ENCODE measurements at regions not wholly inside any gene's neighbourhood (a gene's known extent, or its start where the extent isn't known, plus 50 kb on each side); places are given as distances from the start of the nearest gene placed in this dataset.

- TF ChIP-seq POLR2A (IDR thresholded peaks at IDR 0.05), result no peak
- no peak for TF ChIP-seq CTCF (IDR thresholded peaks at IDR 0.05)
These were observed 355.4 kb upstream of the CPEB2 start for GRCh38 chr4:14646831-14647230.

DNA sequence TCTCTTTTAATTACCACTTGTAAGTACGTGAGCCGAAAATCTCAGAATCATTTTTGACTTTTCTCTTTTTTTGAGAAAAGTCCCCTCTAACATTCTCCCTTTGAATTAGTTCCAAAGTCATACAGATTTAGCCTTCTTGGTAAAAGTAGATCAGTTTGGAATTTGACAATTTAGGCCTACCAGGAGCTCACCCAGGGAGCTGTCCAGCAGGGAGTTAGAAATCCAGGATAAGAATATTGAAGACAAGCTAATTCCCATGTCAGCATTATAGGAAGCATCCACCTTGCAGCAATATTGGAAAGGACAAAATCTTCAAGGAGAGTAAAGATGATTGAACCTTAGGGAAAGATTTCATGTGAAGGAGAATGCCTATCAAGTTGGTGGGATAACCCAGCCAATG is 352.2 kb upstream of the CPEB2 start:
- no peaks in the 10 kb centered on the region for H3K4me1 ChIP-seq (replicated peaks in 1 of 2)
- WGBS, 4 donors, result 92 to 95% (median 94%) methylated on average over 2 of the region's 2 CpGs
- H3K27ac ChIP-seq, result no peak overlapping the region
- no peaks in the 10 kb centered on the region for H3K9me3 ChIP-seq (replicated peaks in 1 of 3)
- intact Hi-C loops (cut with DNase I), result no loop called here
- no peaks in the 10 kb centered on the region for H3K36me3 ChIP-seq (replicated peaks in 1 of 2)
- TF ChIP-seq CTCF (IDR thresholded peaks at IDR 0.05) (no peak), POLR2A (IDR thresholded peaks at IDR 0.05) (no peak)
- DNase-seq, result no peak
- no peak overlapping the region for H3K4me3 ChIP-seq
- no peaks in the 10 kb centered on the region for H3K27me3 ChIP-seq

More at GRCh38 chr4:14646831-14647230, 355.4 kb upstream of the CPEB2 start:
- H3K27ac ChIP-seq, result no peak overlapping the region
- intact Hi-C loops (cut with DNase I), result no loop called here
- H3K9me3 ChIP-seq (replicated peaks in 1 of 3), result no peaks in the 10 kb centered on the region
- no peaks in the 10 kb centered on the region for H3K27me3 ChIP-seq
- H3K4me3 ChIP-seq, result no peak overlapping the region
- 85 to 93% (median 90%) methylated on average over 1 of the region's 1 CpG for WGBS, 4 donors
- no peaks in the 10 kb centered on the region for H3K36me3 ChIP-seq (replicated peaks in 1 of 2)
- DNase-seq, result no peak
- H3K4me1 ChIP-seq (replicated peaks in 1 of 2), result no peaks in the 10 kb centered on the region

DNA sequence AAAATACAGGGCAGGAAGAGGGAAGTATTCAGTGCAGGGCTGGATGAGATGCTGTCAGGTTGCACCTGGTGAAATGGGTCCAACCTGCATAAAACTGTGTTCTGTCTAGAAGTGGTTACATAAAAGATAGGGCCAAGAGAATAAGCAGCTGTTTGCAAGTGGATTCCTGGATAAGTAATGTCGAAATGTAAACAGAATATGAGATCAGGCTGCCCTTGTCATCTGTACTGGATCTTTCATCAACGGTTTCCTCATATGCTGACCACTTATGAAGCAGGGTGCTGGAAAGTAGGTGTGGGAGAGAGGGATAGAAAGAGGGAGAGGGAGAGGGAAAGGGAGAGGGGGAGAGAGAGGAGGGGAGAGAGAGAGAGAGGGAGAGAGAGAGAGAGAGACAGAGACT is 349.8 kb upstream of the CPEB2 start:
- H3K27me3 ChIP-seq, result no peaks in the 10 kb centered on the region
- no peaks in the 10 kb centered on the region for H3K9me3 ChIP-seq (replicated peaks in 1 of 3)
- no peak for DNase-seq
- H3K4me3 ChIP-seq, result no peak overlapping the region
- TF ChIP-seq CTCF (IDR thresholded peaks at IDR 0.05) (no peak), POLR2A (IDR thresholded peaks at IDR 0.05) (no peak)
- WGBS, 4 donors, result 57 to 81% (median 65%) methylated on average over 2 of the region's 2 CpGs
- no peaks in the 10 kb centered on the region for H3K4me1 ChIP-seq (replicated peaks in 1 of 2)
- intact Hi-C loops (cut with DNase I), result no loop called here
- no peak overlapping the region for H3K27ac ChIP-seq
- no peaks in the 10 kb centered on the region for H3K36me3 ChIP-seq (replicated peaks in 1 of 2)

DNA sequence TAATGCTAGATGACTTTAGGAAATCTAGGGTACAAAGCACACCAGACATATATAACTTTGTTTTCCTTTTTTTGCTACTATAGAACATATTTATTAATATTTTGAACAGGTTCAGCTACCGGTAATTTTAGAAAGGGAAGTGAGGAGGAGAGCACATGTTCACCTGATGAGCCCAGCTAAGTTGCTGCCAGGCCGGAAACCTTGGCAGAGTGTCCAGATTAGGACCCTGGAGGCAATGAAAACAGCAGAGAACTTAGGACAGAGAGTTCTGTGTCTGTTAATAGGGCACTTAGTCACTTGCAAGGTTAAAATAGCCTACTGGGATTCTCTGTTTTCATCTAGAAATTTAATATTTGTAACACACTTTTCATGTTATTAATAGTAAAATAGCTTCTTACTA is 348.9 kb upstream of the CPEB2 start:
- DNase-seq, result peak in 1 of 7 donors; percentile 57
- H3K27me3 ChIP-seq, result no peaks in the 10 kb centered on the region
- WGBS, 4 donors, result 77 to 92% (median 88%) methylated on average over 2 of the region's 2 CpGs
- H3K27ac ChIP-seq, result no peak overlapping the region
- intact Hi-C loops (cut with DNase I), result no loop called here
- H3K4me1 ChIP-seq (replicated peaks in 1 of 2), result no peaks in the 10 kb centered on the region
- no peaks in the 10 kb centered on the region for H3K9me3 ChIP-seq (replicated peaks in 1 of 3)
- H3K36me3 ChIP-seq (replicated peaks in 1 of 2), result no peaks in the 10 kb centered on the region
- H3K4me3 ChIP-seq, result no peak overlapping the region
- TF ChIP-seq CTCF (IDR thresholded peaks at IDR 0.05) (no peak), POLR2A (IDR thresholded peaks at IDR 0.05) (no peak)

Data from adrenal gland (tissue), 9 donors.